HG03175 (cell line): ENCODE measurements at regions not wholly inside any gene's neighbourhood (a gene's known extent, or its start where the extent isn't known, plus 50 kb on each side); places are given as distances from the start of the nearest gene placed in this dataset.

ENCODE experiments used
- ATAC-seq: cut with Tn5 transposase; IDR thresholded peaks from one replicate; pipeline ENCODE4 v1.9.1; 2021; ENCODE audit warnings: mild to moderate bottlenecking, moderate library complexity; ENCODE audit not compliant: unreplicated experiment

- ATAC-seq, result no peak
Measured at GRCh38 chr13:47008318-47008717, 111.5 kb upstream of the HTR2A start.

- no peak for ATAC-seq
Measured at GRCh38 chr13:47005756-47006414, 109.0 kb upstream of the HTR2A start.

DNA sequence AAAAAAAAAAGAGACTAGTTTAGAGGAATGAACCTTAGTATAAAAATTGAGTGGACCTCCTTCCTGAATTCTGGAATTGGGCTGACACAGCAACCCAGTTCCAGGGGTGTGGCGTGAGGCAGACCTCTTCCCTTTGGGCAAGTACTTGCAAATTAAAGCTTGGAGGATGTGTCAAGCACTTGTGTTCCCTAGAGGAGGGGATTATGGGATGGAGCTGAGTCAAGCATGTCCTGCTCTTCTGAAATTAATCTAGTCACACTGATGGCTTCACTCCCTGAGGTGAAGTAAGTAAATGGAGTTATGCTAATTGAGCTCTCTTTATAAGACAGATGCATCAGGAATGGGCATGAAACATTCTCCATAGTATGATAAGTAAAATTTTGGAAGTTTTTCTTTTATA, 107.7 kb upstream of the HTR2A start:
- no peak for ATAC-seq

GRCh38 chr13:47004027-47004426, 107.2 kb upstream of the HTR2A start:
- ATAC-seq, result no peak

GRCh38 chr13:47000165-47000564, 103.3 kb upstream of the HTR2A start:
- no peak for ATAC-seq

GRCh38 chr13:46996316-46997030, 99.6 kb upstream of the HTR2A start:
- ATAC-seq, result peak; percentile 39

GRCh38 chr13:46995874-46996273, 99.0 kb upstream of the HTR2A start:
- ATAC-seq, result peak; percentile 92

DNA sequence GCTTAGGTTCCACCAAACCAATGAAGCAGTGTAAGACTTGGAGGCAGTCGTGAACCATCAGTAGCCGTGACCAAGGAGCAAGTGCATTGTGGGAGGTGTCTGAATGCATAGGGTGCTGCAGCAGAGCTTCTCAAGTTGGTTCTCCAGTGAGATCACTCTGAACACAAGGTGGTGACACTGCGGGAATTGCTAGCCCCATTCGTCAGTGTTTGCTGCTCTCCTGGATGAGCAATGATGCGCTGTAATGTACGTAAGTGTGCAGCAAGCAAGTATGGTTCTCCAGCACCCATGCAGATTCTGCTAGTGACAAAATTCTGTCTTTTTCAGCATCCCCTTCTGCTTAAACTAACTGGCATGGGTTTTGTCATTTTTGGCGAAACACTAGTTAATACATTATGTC, 97.6 kb upstream of the HTR2A start:
- ATAC-seq, result no peak

DNA sequence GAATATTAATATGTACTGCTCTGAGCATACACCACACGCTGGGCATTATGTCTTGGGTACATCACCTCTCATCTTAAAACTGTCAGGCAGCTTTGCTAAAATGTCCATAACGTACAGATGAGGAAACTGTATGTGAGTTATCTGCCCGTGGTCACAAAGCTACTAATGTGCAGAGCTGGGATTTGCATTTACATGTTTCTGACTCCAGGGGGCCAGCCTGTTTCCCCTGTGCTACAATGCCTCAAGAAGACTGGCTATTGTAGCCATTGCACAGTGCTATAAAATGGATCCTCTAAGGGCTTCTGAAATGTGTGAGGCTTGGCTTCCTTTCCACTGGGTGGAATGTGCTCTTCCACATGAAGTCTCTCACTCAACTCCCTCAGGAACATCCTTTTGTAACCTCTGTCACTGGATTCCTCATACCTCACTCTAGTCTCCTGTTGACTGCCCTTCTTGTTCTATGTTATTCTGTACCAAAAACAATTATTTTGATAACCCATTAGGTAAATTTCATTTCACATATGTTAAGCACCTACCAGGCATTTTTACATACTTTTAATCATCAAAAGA, 95.6 kb upstream of the HTR2A start:
- no peak for ATAC-seq

DNA sequence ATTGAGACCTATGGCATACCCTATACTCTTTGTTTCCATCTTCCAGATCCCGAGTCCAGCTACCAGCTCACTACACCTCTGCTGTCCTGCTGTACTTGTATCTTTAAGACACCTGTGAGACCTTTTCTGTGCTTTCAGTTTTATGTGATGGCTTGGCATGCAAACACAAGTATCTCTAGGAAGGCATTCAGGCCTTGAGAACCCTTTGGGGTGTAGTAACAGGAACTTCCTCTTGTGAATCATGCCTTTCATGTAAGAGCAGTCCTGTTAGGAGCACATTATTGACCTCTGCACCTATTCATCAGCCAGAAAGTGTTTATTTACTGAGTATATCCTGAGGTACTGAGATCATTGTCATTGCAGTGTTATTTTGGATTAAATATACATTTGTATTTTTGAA, 87.0 kb upstream of the HTR2A start:
- ATAC-seq, result peak; percentile 77

GRCh38 chr13:46982856-46983582, 86.2 kb upstream of the HTR2A start:
- peak; percentile 94 for ATAC-seq

DNA sequence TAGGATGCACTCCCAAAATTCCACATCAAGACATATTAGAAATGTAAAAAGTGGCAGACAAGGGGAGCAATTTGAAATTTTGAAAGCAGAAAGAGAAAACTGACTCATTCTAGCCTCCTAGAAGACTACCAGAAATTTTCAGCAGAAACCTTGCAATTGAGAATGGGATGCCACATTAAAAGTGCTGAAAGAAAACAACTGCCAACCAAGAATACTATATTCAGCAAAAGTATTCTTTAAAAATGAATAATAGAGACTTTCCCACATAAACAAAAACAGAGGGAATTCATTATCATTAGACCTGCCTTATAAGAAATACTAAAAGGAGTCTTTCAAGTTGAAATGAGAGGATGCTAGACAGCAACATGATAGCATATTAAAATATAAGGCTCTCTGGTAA, 78.3 kb upstream of the HTR2A start:
- no peak for ATAC-seq

DNA sequence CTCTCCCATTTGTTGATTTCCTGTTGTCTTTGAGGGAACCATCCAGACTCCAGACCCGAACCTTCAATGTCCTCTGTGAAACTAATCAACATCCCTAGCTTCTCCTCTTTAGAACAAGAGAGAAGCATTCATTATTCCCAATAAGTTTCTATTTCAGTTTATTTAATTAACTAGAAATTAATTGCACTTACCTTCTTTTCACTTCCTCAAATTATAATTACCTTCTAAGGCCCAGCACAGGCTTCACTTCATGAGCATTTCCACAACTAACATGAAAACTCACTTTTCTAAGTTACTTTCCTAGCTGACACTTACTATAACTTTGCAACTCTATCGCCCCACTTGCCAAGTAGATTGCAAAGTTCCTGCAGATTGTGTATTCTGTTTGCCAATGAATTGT, 71.6 kb upstream of the HTR2A start:
- no peak for ATAC-seq

- no peak for ATAC-seq
Measured at GRCh38 chr13:46964789-46965527, 68.1 kb upstream of the HTR2A start.

DNA sequence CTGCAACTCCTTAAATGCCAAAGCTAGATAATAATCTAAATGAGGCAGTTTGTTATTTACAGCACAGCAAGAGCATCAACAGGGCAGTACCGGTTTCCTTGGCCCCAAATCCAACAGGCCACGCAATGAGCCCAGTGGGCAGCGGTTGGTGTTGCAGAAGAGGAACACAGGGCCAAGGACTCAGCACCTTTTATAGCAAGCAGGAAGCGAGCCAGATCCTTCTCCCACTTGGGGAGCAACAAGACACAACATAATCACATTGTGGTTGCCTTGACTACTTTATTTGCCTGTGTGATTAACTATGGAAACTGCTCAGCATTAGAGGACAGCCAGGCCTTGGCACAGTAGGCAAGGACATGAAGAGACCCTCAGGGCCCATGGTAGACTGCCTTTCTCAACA, 67.1 kb upstream of the HTR2A start:
- no peak for ATAC-seq

- ATAC-seq, result peak; percentile 5
Measured at GRCh38 chr13:46962281-46962941, 65.6 kb upstream of the HTR2A start.

DNA sequence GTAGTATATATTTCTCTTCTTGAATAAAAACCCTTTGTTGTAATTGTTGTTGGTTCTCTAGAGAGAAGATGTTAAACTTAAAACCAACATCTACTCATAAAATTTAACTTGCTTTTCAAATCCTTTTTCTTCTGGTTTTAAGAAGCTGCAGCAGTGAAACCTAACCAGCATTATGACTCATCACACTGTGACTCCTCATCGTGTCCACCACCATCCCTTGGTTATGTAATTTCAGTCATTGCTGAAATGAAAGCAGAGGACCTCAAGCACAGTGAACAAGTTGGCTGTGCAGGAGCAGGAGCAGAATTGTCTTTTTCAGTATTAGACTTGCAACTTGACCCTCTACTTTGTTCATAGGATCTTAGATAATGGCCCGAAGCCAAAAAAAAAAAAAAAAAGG, 64.9 kb upstream of the HTR2A start:
- ATAC-seq, result peak; percentile 99

DNA sequence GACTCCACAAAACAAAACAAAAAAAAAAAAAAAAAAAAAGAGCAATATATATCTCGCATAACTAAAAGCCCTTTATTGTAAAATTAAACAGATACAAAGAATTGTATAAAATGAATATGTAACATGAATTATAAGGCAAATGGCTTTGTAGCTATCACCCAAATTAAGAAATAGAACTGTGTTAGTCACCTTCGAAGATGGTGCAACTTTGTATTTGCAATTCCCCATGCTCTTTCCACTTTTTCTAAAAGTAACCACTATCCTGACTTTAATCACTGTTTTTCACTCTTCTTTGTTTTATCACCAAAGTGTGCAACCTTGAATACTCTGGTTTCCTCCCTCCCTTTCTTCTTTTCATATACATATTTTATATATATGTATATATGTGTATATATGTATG, 57.1 kb upstream of the HTR2A start:
- no peak for ATAC-seq

DNA sequence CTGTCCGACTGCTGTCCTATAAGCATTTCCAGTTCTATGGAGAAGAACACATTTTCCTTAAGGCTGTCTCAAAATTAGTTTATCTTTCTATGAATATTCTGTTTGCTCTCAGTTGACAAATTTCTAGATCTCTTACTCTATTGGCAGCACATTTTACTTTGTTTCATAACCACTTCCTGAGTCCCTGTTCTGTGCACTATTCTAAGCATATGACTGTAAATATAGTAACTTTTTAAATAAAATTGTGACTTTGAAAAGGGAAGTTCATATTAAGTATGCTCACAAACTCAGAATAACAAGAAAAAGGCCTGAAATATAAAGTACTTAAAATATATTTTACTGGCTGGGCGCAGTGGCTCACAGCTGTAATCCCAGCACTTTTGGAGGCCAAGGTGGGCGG, 56.5 kb upstream of the HTR2A start:
- no peak for ATAC-seq

DNA sequence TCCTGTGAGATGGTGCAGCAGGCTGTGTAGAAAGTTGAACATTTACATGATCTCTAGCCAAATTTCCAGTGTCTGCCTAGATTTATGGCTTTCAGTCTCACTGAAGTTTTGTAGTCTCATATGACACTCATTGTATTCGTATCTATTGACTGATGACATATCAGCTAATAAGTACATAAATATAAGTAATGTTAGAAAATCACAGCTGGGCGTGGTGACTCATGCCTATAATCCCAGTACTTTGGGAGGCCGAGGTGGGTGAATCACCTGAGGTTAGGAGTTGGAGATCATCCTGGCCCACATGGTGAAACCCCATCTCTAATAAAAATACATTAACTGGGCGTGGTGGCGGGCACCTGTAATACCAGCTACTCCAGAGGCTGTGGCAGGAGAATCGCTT, 54.7 kb upstream of the HTR2A start:
- ATAC-seq, result no peak

- no peak for ATAC-seq
Measured at GRCh38 chr13:46949211-46949610, 52.4 kb upstream of the HTR2A start.
